HG03139 (cell line): ENCODE measurements at regions not wholly inside any gene's neighbourhood (a gene's known extent, or its start where the extent isn't known, plus 50 kb on each side); places are given as distances from the start of the nearest gene placed in this dataset.
A peak's percentile ranks its signal among the peaks of the same experiment; 100 is the strongest.

Source experiments
- ATAC-seq: cut with Tn5 transposase; IDR thresholded peaks from one replicate; pipeline ENCODE4 v1.9.1; 2021; ENCODE audit not compliant: unreplicated experiment

DNA sequence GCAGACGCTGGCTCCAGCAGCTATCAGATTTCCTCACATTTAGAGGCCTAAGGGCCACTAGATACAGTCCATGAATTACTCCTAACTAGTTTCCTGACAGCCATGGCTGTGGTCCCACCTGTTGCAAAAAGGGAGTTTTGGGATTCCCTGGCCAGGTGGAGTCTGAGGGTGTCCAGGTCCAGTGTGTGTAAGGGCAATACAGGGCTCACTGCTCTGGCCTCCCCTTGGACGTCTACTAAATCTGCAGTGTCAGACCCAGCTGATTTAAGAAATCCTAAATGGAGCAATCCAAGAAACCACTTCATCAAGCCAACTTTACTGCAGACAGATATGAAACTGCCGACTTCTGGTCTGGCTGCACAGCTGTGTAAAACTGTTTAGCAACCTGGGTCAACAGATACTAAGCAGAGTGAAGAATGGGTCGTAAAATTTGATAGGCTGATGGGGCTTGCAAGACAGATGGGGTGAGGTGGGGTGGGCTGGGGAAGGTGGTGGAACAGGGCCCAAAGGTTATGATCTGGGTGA lies 116.4 kb downstream of the GADD45G start:
- no peak for ATAC-seq

DNA sequence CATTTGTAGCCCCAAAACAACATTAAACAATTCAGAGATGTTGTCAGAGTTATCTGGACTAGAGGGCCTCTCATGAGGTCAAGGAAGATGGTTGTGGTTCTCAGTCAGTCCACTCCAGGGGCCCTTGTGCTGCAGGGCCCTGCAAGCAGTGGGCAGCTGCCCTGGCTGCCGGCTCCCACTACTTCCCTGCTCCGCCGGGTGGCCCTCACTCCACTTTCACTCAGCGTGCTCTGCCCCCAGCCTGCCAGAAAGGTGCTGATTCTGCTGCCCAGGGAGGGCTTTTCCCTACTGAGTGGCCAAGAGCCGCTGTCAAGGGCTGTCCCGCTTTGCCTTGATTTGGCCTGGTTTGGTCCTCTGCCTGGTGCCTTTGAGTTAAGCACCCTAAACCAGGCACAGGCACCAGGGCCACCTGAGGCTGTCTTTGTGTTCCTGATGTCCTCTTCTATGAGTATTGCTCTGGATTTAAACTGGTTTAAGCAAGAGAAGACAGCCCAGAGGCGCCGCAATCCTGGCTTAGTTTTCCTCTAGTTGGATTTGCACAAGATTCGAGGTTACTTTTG lies 117.2 kb downstream of the GADD45G start:
- ATAC-seq: no peak

GRCh38 chr9:89722712-89723111 lies 117.9 kb downstream of the GADD45G start:
- no peak for ATAC-seq

DNA sequence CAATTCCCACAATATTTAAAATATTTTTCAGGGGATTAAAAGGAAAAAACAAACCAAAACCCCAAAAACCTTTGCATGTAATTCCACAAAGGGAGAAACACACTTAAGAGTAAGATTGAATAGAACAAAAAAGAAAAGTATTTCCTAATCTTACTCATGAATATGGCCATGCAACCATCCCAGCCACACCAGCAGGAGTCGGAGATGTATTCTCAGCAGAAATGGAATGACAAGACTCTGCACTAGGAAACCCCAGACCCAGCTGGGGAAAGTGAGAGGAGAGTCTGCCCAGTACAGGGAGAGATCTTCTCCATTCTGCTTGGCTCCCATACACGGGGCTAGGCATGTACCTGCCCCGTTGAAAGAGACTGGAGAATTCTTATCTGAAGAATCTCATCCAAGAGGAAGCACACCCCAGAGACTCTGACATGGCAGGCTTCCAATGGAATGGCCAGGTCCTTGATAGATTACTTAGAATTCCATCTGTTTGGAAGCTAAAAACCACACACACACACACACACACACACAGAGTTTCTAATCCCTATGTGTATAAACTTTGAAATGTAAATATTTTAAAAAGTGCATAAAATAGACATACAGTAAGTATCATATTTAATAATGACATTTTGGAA lies 118.8 kb downstream of the GADD45G start:
- no peak for ATAC-seq

DNA sequence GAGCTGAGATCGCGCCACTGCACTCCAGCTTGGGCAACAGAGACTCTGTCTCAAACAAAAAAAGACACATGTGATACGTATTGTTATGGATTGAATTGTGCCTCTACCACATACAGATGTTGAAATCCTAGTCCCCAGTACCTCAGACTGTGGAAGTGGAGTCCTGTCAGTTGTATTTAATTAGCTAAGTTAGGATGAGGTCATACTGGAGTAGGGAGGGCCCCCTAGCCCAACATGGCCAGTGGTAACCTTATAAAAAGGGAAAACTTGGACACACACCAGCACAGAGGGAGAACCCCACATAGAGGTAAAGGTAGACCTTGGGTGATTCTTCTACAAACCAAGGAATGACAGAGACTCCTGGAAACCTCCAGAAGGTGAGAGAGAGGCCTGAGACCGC lies 119.8 kb downstream of the GADD45G start:
- no peak for ATAC-seq

GRCh38 chr9:89725271-89725670 lies 120.5 kb downstream of the GADD45G start:
- ATAC-seq: no peak

- ATAC-seq: no peak
Observed at GRCh38 chr9:89729954-89730530, 125.2 kb downstream of the GADD45G start.

- ATAC-seq: no peak
Observed at GRCh38 chr9:89730715-89731114, 125.9 kb downstream of the GADD45G start.

- no peak for ATAC-seq
Observed at GRCh38 chr9:89731262-89732182, 126.7 kb downstream of the GADD45G start.

- no peak for ATAC-seq
Observed at GRCh38 chr9:89732295-89732938, 127.6 kb downstream of the GADD45G start.

DNA sequence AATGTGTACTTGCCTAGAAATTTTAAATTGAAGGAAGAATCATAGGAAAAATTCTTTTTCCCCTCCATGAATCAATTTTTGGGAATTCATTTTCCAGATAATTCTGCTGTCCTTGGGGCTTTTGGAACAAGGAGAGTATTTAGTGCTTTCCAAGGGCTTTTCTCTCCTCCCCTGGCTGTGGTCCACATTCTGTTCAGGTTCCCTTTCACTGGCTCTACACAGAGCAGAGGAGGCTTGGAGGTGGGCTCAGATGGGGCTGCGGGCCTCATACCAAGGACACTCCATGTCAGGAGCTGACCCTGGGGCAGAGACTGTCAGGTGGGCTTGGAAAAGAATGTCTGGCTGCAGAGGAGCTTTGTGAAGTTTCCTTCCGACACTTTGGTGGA lies 128.1 kb downstream of the GADD45G start:
- no peak for ATAC-seq

DNA sequence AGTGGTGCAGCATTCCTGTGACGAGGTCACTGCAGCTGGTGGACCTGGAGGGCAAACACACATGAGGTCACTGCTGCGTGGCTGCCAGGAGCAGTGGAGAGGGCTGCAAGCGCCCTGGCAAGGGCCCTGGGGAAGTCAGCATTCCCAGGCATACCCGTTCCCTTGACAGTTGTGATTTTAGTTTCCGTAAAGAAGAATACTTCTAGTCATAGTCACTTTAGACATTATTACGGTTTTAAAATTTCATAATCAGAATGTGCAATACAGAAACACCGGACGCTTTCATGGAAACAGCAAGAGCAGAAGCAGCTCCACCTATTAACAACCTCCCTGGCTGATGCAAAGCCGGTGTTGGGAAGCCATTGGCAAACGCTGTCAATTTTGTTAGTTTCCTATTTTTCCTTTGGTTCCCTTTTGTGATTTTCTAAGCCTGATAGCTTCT lies 129.8 kb downstream of the GADD45G start:
- ATAC-seq: no peak

DNA sequence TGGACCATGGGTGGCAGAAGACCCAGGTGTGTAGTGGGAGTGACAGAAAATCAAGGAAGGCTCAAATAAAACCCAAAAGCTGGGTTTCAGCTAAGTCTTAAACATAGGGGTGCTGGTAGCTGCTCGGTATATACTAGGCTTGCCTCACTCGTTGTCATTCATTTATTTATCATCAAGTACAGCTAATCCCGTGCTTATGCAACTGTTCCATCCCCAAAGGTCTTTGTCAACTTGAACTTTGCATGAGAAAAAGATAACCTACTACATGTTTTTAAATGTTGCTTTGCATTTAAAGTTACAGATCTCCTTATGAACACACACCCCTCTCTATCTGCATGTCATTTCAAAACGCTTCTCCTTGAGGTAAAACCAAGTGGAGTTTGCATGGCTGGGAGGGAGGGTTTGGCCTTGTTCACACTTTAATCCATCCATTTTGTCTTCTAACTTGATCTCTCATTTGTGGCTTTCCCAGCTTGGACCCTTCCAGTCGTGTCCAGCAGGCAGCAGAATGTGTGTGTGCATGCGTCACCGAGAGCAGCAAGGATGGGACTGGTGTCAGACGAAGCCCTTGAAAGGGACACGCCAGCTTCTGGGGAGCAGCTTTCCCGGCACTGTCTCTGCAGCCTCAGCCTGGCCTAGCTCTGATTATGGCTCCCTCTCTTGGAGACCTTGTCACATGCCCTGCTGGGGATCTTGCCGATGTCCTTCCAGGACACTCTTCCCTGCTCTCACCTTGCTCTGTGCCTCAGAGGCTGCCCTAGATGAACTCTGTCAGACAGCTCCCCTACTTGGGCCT lies 133.5 kb downstream of the GADD45G start:
- ATAC-seq: no peak

DNA sequence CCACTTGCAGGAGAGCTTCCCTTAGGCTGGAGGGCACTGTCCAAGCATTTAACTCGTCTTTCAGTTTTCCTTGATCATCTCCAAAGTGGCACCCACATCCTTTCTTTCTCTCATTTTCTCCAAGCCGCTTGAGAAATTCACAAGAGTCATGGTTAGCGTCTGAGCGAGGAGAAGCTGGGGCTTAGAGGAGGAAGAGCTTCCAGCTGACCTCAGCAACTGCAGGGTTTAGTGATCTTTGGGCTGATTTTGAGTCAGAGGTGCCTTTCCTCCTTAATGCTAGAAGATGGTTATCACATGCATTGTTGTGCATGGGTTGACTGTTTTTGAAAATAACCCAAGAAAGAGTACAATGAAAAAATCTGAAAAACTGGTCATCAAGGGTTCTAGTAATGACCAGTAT lies 134.7 kb downstream of the GADD45G start:
- ATAC-seq: no peak

GRCh38 chr9:89739916-89740315 lies 135.1 kb downstream of the GADD45G start:
- no peak for ATAC-seq

GRCh38 chr9:89740722-89741121 lies 135.9 kb downstream of the GADD45G start:
- ATAC-seq: no peak

DNA sequence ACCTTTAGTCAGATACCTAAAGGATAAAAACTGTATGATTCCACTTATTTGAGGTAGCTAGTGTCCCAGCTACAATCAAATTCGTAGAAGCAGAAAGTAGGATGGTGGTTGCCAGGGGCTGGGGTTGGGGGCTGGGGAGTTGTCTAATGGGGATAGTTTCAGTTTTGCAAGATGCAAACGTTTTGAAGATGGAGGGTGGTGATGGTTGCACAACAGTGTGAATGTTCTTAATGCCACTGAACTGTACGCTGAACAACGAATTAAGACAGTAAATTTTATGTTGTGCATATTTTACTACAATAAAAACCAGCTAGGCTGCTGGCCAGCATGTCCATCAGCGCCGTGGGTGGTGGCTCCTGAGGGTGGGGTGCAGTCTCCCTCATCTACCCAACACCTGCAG lies 137.8 kb downstream of the GADD45G start:
- no peak for ATAC-seq

DNA sequence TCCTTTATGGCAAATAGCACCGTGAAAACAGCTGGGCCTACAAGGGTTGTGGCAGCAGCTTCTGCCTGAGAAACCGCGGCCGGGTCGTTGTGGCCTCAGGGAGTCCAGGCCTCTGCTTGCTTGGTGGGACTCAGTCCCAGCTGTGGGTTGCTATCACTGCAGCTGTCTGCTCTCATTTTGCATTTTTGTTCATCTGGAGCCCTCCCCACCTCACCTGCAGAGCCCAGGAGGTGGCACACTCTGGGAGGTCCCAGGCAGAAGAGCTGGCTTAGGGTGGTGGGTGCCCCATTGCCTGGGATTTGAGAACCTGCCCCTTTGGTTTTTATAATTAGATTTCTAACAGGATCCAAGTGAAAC lies 138.4 kb downstream of the GADD45G start:
- ATAC-seq: peak; percentile 44

DNA sequence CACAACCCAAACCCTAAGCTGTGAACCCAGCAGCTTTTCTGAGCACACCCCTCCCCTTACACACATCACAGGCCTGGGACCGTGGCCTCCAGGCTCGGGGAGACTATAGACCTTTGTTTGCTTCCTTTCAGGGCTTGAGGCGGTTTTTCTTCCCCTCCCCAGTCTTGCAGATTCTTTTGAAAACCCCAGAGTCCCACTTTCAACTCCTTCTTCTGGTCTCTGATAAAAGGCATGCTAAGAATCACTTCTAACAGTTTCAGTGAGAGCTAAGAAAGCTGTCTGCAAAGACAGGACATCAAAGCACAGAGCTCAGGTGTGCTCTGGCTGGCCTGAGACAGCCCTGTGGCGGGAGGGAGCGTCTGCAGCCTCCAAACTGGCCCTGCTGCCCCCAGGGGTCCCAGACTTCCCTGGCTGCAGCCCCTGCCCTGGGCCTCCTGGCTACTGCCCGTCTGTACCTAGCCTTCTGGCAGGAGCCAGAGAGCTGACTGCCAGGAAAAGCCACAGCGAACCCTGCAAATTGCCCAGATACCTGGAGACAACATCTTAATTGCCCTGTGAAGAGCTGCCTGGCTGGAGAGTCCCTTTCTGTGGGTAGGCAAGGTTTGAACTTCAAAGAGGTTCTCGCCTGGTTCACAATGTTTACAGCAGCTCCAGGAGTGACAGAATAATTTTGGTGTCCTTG lies 138.9 kb downstream of the GADD45G start:
- ATAC-seq: peak; percentile 58

DNA sequence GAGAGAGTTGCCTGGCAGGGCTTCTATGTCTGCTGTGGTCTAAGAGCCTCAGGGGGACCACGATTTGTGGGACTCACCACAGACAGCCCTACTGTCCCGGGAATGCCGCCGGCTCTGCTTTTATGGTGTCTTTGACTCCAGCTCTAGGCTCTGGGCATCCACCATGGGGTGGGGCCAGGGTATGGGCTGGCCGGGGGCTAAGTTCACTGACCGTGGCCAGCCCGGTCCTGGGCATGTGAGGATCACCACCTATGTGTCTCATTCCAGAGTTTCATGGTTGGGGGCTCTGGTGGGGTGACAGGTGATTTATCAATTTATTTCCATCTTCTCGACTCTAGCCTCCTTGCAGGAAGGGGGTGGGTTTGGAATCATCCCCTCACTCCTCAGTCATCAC lies 139.4 kb downstream of the GADD45G start:
- ATAC-seq: no peak
